ENCODE measurements at regions not wholly inside any gene's neighbourhood (a gene's known extent, or its start where the extent isn't known, plus 50 kb on each side); places are given as distances from the start of the nearest gene placed in this dataset.

GRCh38 chr17:31745964-31746600 lies 113.0 kb downstream of the COPRS start:
- no peak overlapping the region for H3K27ac Mint-ChIP-seq
- no peak overlapping the region for H3K4me3 Mint-ChIP-seq
- peaks cover 33% of the 10 kb centered on the region for H3K4me1 Mint-ChIP-seq
- DNase-seq (ENCODE audit: low spot score in 2 of 2, unreplicated experiment in 2 of 2): no peak
- TF ChIP-seq, protein P1, sequence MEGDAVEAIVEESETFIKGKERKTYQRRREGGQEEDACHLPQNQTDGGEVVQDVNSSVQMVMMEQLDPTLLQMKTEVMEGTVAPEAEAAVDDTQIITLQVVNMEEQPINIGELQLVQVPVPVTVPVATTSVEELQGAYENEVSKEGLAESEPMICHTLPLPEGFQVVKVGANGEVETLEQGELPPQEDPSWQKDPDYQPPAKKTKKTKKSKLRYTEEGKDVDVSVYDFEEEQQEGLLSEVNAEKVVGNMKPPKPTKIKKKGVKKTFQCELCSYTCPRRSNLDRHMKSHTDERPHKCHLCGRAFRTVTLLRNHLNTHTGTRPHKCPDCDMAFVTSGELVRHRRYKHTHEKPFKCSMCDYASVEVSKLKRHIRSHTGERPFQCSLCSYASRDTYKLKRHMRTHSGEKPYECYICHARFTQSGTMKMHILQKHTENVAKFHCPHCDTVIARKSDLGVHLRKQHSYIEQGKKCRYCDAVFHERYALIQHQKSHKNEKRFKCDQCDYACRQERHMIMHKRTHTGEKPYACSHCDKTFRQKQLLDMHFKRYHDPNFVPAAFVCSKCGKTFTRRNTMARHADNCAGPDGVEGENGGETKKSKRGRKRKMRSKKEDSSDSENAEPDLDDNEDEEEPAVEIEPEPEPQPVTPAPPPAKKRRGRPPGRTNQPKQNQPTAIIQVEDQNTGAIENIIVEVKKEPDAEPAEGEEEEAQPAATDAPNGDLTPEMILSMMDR (IDR thresholded peaks at IDR 0.05; ENCODE audit: unreplicated experiment): no peak
- no peaks in the 10 kb centered on the region for H3K27me3 Mint-ChIP-seq (ENCODE audit: low read depth)
- no peaks in the 10 kb centered on the region for H3K9me3 Mint-ChIP-seq
- no peaks in the 10 kb centered on the region for H3K36me3 Mint-ChIP-seq

GRCh38 chr17:31744511-31744951 lies 114.5 kb downstream of the COPRS start:
- Mint-ChIP-seq H3K4me3 (no peak overlapping the region), H3K27me3 (ENCODE audit: low read depth) (no peaks in the 10 kb centered on the region), H3K27ac (no peak overlapping the region), H3K36me3 (no peaks in the 10 kb centered on the region), H3K4me1 (peaks cover 37% of the 10 kb centered on the region), H3K9me3 (no peaks in the 10 kb centered on the region)
- no peak for DNase-seq (ENCODE audit: low spot score in 2 of 2, unreplicated experiment in 2 of 2)
- TF ChIP-seq, protein P1 (IDR thresholded peaks at IDR 0.05; ENCODE audit: unreplicated experiment): no peak

- Mint-ChIP-seq H3K9me3 (no peaks in the 10 kb centered on the region), H3K36me3 (no peaks in the 10 kb centered on the region), H3K4me3 (no peak overlapping the region), H3K27ac (peak overlapping the region; percentile 70), H3K27me3 (ENCODE audit: low read depth) (no peaks in the 10 kb centered on the region), H3K4me1 (peaks cover 31% of the 10 kb centered on the region)
- DNase-seq (ENCODE audit: low spot score in 2 of 2, unreplicated experiment in 2 of 2): no peak
- TF ChIP-seq, protein P1 (IDR thresholded peaks at IDR 0.05; ENCODE audit: unreplicated experiment): no peak
These were observed 115.2 kb downstream of the COPRS start for GRCh38 chr17:31743797-31744196.

GRCh38 chr17:31741371-31741770 lies 117.7 kb downstream of the COPRS start:
- H3K4me3 Mint-ChIP-seq: no peak overlapping the region

DNA sequence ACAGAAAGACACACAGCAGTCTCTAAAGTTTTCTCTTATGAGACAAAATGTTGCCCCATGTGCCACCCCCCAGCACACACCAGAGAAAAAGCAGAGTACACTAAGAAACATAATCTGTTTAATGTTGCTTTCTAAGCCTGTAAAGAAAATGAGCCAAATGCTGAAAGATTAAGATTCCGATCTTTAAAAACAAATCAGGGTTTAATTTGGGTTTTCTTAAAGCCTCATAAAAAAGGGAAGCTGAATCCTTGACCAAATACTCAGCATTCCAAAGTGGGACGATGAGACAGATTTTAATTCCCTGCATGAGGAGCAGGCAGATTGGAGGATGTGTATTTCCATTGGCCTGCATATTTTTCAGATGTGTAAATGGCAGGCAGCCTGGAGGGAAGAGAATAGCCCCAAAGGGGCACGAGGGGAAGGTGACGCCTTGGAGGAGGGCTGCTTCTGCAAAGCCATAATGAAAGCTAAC lies 118.4 kb downstream of the COPRS start:
- Mint-ChIP-seq H3K36me3 (no peaks in the 10 kb centered on the region), H3K27ac (peak overlapping the region; percentile 55), H3K4me1 (peaks cover 30% of the 10 kb centered on the region), H3K27me3 (ENCODE audit: low read depth) (no peaks in the 10 kb centered on the region), H3K9me3 (peaks cover 3% of the 10 kb centered on the region), H3K4me3 (no peak overlapping the region)
- DNase-seq (ENCODE audit: low spot score in 2 of 2, unreplicated experiment in 2 of 2): no peak
- TF ChIP-seq, protein P1 (IDR thresholded peaks at IDR 0.05; ENCODE audit: unreplicated experiment): no peak

More at GRCh38 chr17:31741371-31741770, 117.7 kb downstream of the COPRS start:
- peaks cover 30% of the 10 kb centered on the region for H3K4me1 Mint-ChIP-seq
- H3K27ac Mint-ChIP-seq: peak overlapping the region; percentile 55
- no peaks in the 10 kb centered on the region for H3K36me3 Mint-ChIP-seq
- TF ChIP-seq, protein P1 (IDR thresholded peaks at IDR 0.05; ENCODE audit: unreplicated experiment): no peak
- no peak for DNase-seq (ENCODE audit: low spot score in 2 of 2, unreplicated experiment in 2 of 2)
- H3K27me3 Mint-ChIP-seq (ENCODE audit: low read depth): no peaks in the 10 kb centered on the region
- peaks cover 3% of the 10 kb centered on the region for H3K9me3 Mint-ChIP-seq
